RPMI7951 (cell line): ENCODE measurements at regions not wholly inside any gene's neighbourhood (a gene's known extent, or its start where the extent isn't known, plus 50 kb on each side); places are given as distances from the start of the nearest gene placed in this dataset.

Experiments
- DNase-seq: peaks from one replicate; pipeline ENCODE4 v3.0.0-alpha.2; 2012; ENCODE audit warnings: low read depth

- no peak for DNase-seq
Observed at GRCh38 chr3:118059096-118059495, 975.5 kb downstream of the IGSF11 start.

GRCh38 chr3:118067439-118067838 is 967.2 kb downstream of the IGSF11 start:
- no peak for DNase-seq

DNA sequence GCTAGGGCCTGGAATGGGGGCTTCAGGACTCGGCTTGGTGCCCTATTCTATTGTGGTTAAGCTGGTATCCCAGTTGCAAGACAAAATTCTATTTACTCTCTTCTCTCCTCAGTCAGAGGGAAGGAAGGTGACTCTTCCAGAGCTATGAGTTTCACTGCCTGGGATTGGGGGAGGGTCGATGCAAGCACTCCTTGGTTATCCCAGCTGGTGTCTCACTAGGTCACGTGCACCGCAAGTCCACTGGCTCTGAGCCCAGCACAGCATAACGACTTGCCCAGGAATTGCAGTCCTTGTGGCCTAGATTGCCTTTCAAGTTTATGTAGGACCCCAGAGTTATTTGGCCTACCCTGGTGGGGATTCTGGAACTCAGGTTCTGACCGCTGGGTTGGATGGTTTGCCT is 958.8 kb downstream of the IGSF11 start:
- no peak for DNase-seq

GRCh38 chr3:118077332-118077731 is 957.3 kb downstream of the IGSF11 start:
- DNase-seq, result no peak

GRCh38 chr3:118080889-118081288 is 953.8 kb downstream of the IGSF11 start:
- DNase-seq, result no peak

- DNase-seq, result no peak
Observed at GRCh38 chr3:118088696-118089095, 946.0 kb downstream of the IGSF11 start.

- DNase-seq, result no peak
Observed at GRCh38 chr3:118089563-118089962, 945.1 kb downstream of the IGSF11 start.

GRCh38 chr3:118097226-118097625 is 937.4 kb downstream of the IGSF11 start:
- DNase-seq, result no peak

- DNase-seq, result no peak
Observed at GRCh38 chr3:118097660-118098059, 937.0 kb downstream of the IGSF11 start.

GRCh38 chr3:118098827-118099226 is 935.8 kb downstream of the IGSF11 start:
- DNase-seq, result no peak

- no peak for DNase-seq
Observed at GRCh38 chr3:118101891-118102290, 932.8 kb downstream of the IGSF11 start.

DNA sequence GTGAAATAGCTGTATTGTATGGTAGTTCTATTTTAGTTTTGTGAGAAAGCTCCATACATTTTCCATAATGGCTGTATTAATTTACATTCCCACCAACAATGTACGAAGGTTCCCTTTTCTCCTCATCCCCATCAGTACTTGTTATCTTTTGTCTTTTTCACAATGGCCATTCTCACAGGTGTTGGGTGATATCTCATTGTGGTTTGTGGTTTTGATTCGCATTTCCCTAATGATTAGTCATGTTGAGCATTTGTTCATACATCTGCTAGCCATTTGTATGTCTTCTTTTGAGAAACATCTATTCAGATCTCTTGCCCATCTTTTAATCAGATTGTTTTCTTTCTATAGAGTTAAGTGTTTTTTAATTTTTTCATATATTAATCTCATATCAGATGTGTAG is 931.9 kb downstream of the IGSF11 start:
- peak; percentile 12 for DNase-seq

DNA sequence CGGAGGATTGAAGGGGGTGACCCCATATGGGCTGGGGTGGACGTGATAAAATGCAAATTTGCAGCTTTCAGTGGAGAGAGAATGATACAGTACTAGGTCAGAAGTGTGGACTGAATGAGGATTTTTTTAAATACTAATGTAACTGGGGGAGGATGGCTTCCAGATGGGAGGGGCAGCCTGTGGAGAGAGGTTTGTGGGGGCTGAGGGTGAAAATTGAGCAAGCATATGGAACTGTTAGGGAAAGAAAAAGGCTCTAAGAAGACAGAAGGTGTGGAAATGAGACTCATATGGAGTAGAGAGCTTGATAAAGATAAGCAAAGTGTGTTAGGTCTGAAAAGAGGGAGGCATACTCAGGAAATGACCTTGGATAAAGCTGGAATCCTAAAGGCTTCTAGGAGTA is 926.4 kb downstream of the IGSF11 start:
- DNase-seq, result no peak

- no peak for DNase-seq
Observed at GRCh38 chr3:118108769-118109168, 925.9 kb downstream of the IGSF11 start.

DNA sequence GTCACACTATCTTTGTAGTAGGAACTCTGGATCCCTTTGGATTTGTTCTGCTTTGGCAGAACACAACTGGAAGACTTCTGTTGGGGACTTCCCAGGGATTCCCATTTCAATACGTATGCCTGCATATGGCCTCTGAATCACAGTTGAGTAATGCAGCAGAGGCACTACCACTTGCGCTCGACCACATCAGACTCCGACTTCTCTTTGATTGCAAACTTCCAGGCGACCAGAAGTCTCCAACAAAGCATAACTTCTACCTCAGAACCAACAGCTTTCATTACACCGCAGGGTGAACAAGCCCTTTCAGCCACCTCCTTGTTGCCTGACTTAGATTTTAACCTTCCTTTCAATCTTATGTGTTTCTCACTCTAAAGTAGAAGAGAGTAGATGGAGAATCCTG is 924.4 kb downstream of the IGSF11 start:
- peak; percentile 11 for DNase-seq

- DNase-seq, result no peak
Observed at GRCh38 chr3:118116991-118117390, 917.7 kb downstream of the IGSF11 start.

GRCh38 chr3:118126751-118127150 is 907.9 kb downstream of the IGSF11 start:
- no peak for DNase-seq

DNA sequence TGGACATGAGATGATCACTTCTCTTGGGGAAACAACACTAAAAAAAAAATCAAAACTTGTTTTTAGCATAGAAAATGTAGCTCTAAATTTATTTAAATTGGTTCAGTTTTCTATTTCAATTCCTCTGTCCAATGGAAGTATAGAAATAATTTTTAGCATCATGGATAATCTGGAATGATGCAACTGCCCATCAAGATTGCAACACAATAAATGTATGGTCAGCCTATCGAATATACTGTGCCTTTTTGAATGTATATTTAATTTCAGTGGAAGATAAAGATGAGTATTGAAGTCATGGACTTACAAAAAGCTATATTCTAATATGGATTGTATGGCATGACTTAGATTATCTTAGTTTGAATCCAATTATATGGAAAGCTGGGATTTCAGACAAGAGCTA is 906.7 kb downstream of the IGSF11 start:
- no peak for DNase-seq

DNA sequence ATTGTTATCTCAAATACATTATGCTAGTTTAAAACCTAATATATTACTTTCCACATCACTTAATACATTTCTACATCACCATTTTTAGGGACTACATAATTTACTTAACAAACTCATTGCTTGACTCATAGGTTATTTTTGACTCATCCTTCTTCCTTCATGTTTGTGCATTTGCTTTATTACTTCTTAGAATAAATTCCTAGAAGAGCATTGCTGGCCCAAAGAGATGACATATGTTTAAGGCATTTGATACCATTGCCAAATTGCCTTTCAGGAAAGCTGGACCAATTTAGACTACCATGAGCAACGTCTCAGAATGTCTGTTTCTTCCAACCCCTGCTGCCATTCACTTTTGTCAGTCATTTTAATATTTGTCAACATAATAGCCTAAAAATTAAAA is 905.8 kb downstream of the IGSF11 start:
- DNase-seq, result no peak

DNA sequence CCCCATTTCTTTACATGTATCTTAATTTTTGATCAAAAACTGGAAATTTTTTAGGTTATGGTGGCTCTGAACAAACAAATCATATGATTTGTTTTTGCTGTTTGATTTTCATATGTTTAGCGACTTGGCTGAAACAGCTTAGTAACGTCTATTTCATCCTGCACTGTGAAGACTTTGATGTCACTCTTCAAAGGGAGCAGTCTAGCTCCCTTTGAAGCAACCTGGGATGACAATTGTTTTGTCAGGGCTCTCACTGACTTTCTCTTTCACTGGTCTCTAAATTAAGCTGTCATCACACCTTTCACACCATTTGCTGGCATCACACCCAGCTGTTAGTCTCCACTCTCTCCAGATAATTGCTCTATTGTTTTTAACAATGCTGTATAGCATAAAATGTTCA is 896.9 kb downstream of the IGSF11 start:
- no peak for DNase-seq

DNA sequence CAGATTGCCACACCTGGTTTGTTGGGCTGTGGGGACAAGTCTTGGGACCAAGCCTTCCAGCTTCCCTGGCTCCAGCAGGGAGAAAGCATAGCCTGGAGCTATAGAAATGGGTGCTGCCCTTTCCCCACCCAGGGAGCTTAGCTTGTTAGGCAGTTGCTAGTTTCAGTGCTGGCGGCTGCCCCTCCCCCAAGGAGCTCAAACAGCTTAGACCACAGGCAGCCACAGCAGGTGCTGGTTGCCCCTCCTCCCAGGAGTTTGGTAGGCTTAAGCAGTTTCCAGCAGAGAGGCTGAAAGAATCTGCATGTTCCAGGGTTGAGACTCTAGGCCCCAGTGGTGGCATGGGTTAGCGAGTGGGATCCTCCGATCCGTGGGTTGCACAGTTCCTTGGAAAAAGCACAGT is 889.7 kb downstream of the IGSF11 start:
- DNase-seq, result no peak

DNA sequence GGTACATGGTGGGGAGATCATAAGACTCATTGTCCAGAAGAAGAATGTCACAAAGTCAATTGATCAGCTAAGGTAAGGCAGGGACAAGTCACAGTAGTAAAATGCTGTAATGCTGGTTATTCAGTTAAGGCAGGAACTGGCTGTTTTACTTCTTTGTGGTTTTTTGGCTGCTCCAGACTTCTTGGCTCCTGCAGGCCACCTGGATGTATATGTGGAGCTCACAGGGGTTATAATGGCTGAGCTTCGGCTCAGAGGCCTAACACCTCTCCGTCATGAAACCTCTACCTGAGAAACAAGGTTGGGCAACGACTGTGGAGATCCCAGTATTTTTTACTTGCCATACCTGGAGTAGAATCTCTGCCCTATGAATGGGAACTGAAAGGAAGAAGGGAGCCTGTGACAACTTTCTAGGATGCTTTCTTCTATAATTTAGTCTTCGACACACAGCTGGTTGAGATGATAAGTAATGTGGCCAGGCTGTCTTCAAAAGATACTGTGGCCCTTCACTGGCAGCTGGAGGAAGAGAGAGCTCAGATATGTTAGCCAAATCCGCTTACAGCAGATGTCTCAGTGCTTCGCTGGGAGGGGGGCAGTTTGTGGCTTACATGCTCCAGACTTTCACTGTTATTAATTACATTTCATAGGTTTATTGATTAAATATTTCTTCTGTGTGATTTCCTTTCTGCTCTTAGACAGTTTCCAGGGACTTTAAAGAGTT is 887.8 kb downstream of the IGSF11 start:
- DNase-seq, result no peak

GRCh38 chr3:118151164-118151563 is 883.5 kb downstream of the IGSF11 start:
- DNase-seq, result no peak
